T-cell (primary cell): ENCODE measurements at regions not wholly inside any gene's neighbourhood (a gene's known extent, or its start where the extent isn't known, plus 50 kb on each side); places are given as distances from the start of the nearest gene placed in this dataset.

Experiments
- ATAC-seq, 4 experiments: fragments of 200-7000 bp in 3 of 4; fragments of 150-1000 bp in 1 of 4; cut with Tn5 transposase; replicated peaks in 1 of 4; 1 replicate in 3 of 4; 2 replicates in 1 of 4; pipeline ENCODE4 v1.10.0; 2021; ENCODE audit warnings: moderate library complexity in 3 of 4, mild to moderate bottlenecking in 2 of 4, moderate number of reproducible peaks in 1 of 4
- CTCF ChIA-PET, 2 donors: fragments of 300-600 bp; sonication (Branson Sonifier 250); formaldehyde crosslinking; loops; one replicate each; lab custom pipeline; 2022; ENCODE audit warnings: antibody characterized with exemption in 2 of 2; lab: Charles Lee
- POLR2A ChIA-PET, 2 donors: fragments of 300-600 bp; sonication (Branson Sonifier 250); formaldehyde crosslinking; loops; one replicate each; lab custom pipeline; 2022; ENCODE audit warnings: antibody characterized with exemption in 2 of 2; lab: Charles Lee
- DNase-seq, 35 experiments: peaks; one replicate each; pipeline versions ENCODE4 v3.0.0 to v3.0.0-alpha.2; 2013 to 2023
- H3K27ac ChIP-seq: one replicate; pipeline ENCODE4 v1.5.1; 2013; ENCODE audit warnings: low read length
- H3K27me3 ChIP-seq, 2 experiments: replicated peaks in 1 of 2; 1 replicate in 1 of 2; 2 replicates in 1 of 2; pipeline versions ENCODE4 v1.6.1 to v1.7.0; 2013; ENCODE audit warnings: low read length in 1 of 2, mixed read lengths in 1 of 2; ENCODE audit not compliant: control insufficient read depth in 2 of 2, insufficient read depth in 2 of 2; ENCODE audit errors: extremely low read depth in 1 of 2
- H3K36me3 ChIP-seq, 2 donors: 1 replicate in 1 of 2; 2 replicates in 1 of 2; pipeline versions ENCODE4 v1.6.1 to v1.7.0; 2013; ENCODE audit warnings: low read length in 1 of 2; ENCODE audit not compliant: control insufficient read depth in 2 of 2, insufficient read depth in 1 of 2; ENCODE audit errors: extremely low read depth in 1 of 2
- H3K4me1 ChIP-seq, 2 experiments: 1 replicate in 1 of 2; 2 replicates in 1 of 2; pipeline versions ENCODE4 v1.6.1 to v1.7.0; 2013; ENCODE audit warnings: low read length in 2 of 2, mixed read lengths in 1 of 2; ENCODE audit not compliant: insufficient read depth in 2 of 2, control insufficient read depth in 1 of 2; ENCODE audit errors: extremely low read depth in 1 of 2
- H3K4me3 ChIP-seq, 2 donors: 1 replicate in 1 of 2; 2 replicates in 1 of 2; pipeline versions ENCODE4 v1.5.1 to v1.7.0; 2013; ENCODE audit warnings: mild to moderate bottlenecking in 2 of 2, low read length in 1 of 2, moderate library complexity in 1 of 2; ENCODE audit not compliant: control insufficient read depth in 1 of 2; ENCODE audit errors: extremely low read depth in 1 of 2
- H3K9me3 ChIP-seq: 2 replicates; pipeline ENCODE4 v1.7.0; 2013
- H3K27ac Mint-ChIP-seq, 2 donors: one replicate each; pipeline ENCODE4 v1.8.0; 2020 to 2021; ENCODE audit warnings: mild to moderate bottlenecking in 2 of 2, mixed read lengths in 2 of 2
- H3K27me3 Mint-ChIP-seq, 2 donors: one replicate each; pipeline ENCODE4 v1.8.0; 2021 to 2022; ENCODE audit warnings: mixed read lengths in 2 of 2
- H3K36me3 Mint-ChIP-seq: one replicate; pipeline ENCODE4 v1.8.0; 2021; ENCODE audit warnings: mixed read lengths
- H3K4me1 Mint-ChIP-seq, 3 donors: one replicate each; pipeline ENCODE4 v1.8.0; 2020 to 2022; ENCODE audit warnings: mixed read lengths in 3 of 3, mild to moderate bottlenecking in 1 of 3
- H3K4me3 Mint-ChIP-seq, 3 donors: one replicate each; pipeline ENCODE4 v1.8.0; 2020 to 2022; ENCODE audit warnings: mild to moderate bottlenecking in 3 of 3, mixed read lengths in 3 of 3, moderate library complexity in 3 of 3
- H3K9me3 Mint-ChIP-seq, 3 donors: one replicate each; pipeline ENCODE4 v1.8.0; 2020 to 2022; ENCODE audit warnings: mixed read lengths in 3 of 3
- WGBS: methylation state at CpG from one replicate; pipeline ENCODE4 v1.1.5; 2013; ENCODE audit warnings: missing lambda C conversion rate; ENCODE audit not compliant: insufficient coverage; 5-methylcytosine and 5-hydroxymethylcytosine counted together

GRCh38 chr1:209364716-209365115 lies 218.8 kb upstream of the CAMK1G start:
- no peak overlapping the region for H3K4me3 Mint-ChIP-seq
- CTCF ChIA-PET, result no interaction called here

GRCh38 chr1:209367061-209367772 lies 216.3 kb upstream of the CAMK1G start:
- no peaks in the 10 kb centered on the region for H3K27me3 ChIP-seq
- H3K36me3 ChIP-seq, result no peaks in the 10 kb centered on the region
- DNase-seq (no peak), ATAC-seq (no peak)
- H3K27ac Mint-ChIP-seq, result no peak overlapping the region
- H3K27ac ChIP-seq, result no peak overlapping the region
- POLR2A ChIA-PET, result no interaction called here
- H3K36me3 Mint-ChIP-seq, result no peaks in the 10 kb centered on the region
- no peaks in the 10 kb centered on the region for H3K9me3 ChIP-seq
- no peak overlapping the region for H3K4me3 Mint-ChIP-seq
- peaks cover 3 to 22% of the 10 kb centered on the region in 2 donors for H3K27me3 Mint-ChIP-seq
- no peak overlapping the region for H3K4me3 ChIP-seq
- H3K9me3 Mint-ChIP-seq, result no peaks in the 10 kb centered on the region
- no peaks in the 10 kb centered on the region for H3K4me1 Mint-ChIP-seq
- WGBS, result 89% methylated on average over 4 of the region's 7 CpGs
- no peaks in the 10 kb centered on the region for H3K4me1 ChIP-seq
- CTCF ChIA-PET, result no interaction called here

More at GRCh38 chr1:209364716-209365115, 218.8 kb upstream of the CAMK1G start:
- H3K27ac Mint-ChIP-seq, result no peak overlapping the region
- WGBS, result no CpG with 5 or more reads among the region's 3 CpGs
- Histone ChIP-seq H3K27me3 (peaks cover 2 to 7% of the 10 kb centered on the region in 2 experiments), H3K27ac (no peak overlapping the region), H3K36me3 (no peaks in the 10 kb centered on the region), H3K4me1 (no peaks in the 10 kb centered on the region), H3K9me3 (no peaks in the 10 kb centered on the region), H3K4me3 (no peak overlapping the region)
- ATAC-seq, result no peak
- no peaks in the 10 kb centered on the region for H3K4me1 Mint-ChIP-seq
- H3K36me3 Mint-ChIP-seq, result no peaks in the 10 kb centered on the region
- POLR2A ChIA-PET, result no interaction called here
- peaks cover 11 to 28% of the 10 kb centered on the region in 2 donors for H3K27me3 Mint-ChIP-seq
- H3K9me3 Mint-ChIP-seq, result no peaks in the 10 kb centered on the region
- DNase-seq, result no peak

- H3K27me3 Mint-ChIP-seq, result peaks cover 3 to 22% of the 10 kb centered on the region in 2 donors
Measured at GRCh38 chr1:209368864-209369598, 214.5 kb upstream of the CAMK1G start.

GRCh38 chr1:209370241-209370995 lies 213.1 kb upstream of the CAMK1G start:
- no peak overlapping the region for H3K4me3 Mint-ChIP-seq
- DNase-seq (no peak), ATAC-seq (no peak)
- no peaks in the 10 kb centered on the region for H3K36me3 Mint-ChIP-seq
- ChIA-PET POLR2A (no interaction called here), CTCF (interaction anchor here (0.8 to 1.1 kb wide), 2 partner anchors 14 to 63 kb away, joined by 3 to 4 read pairs; no protein-coding TSS in a partner anchor)
- H3K9me3 Mint-ChIP-seq, result no peaks in the 10 kb centered on the region
- H3K4me1 ChIP-seq, result no peaks in the 10 kb centered on the region
- no peaks in the 10 kb centered on the region for H3K27me3 ChIP-seq
- H3K9me3 ChIP-seq, result no peaks in the 10 kb centered on the region
- H3K27ac Mint-ChIP-seq, result no peak overlapping the region
- H3K36me3 ChIP-seq, result no peaks in the 10 kb centered on the region
- H3K4me1 Mint-ChIP-seq, result no peaks in the 10 kb centered on the region
- WGBS, result 92% methylated on average over 3 of the region's 6 CpGs
- no peak overlapping the region for H3K27ac ChIP-seq
- H3K4me3 ChIP-seq, result no peak overlapping the region
- peaks cover 0 to 14% of the 10 kb centered on the region in 2 donors for H3K27me3 Mint-ChIP-seq

More at GRCh38 chr1:209368864-209369598, 214.5 kb upstream of the CAMK1G start:
- Mint-ChIP-seq H3K27ac (no peak overlapping the region), H3K4me1 (no peaks in the 10 kb centered on the region), H3K36me3 (no peaks in the 10 kb centered on the region), H3K4me3 (no peak overlapping the region), H3K9me3 (no peaks in the 10 kb centered on the region)
- ChIA-PET POLR2A (interaction anchor here in 1 of 2 donors (0.7 kb wide), 1 partner anchor 134 kb away, joined by 6 read pairs; no protein-coding TSS in a partner anchor), CTCF (interaction anchor here (0.8 to 1.1 kb wide), 2 partner anchors 13 to 62 kb away, joined by 3 to 4 read pairs; no protein-coding TSS in a partner anchor)
- Histone ChIP-seq H3K36me3 (no peaks in the 10 kb centered on the region), H3K4me1 (no peaks in the 10 kb centered on the region), H3K27ac (no peak overlapping the region), H3K4me3 (no peak overlapping the region), H3K9me3 (no peaks in the 10 kb centered on the region), H3K27me3 (no peaks in the 10 kb centered on the region)
- ATAC-seq, result no peak
- DNase-seq, result no peak
- 62% methylated on average over 4 of the region's 8 CpGs for WGBS

GRCh38 chr1:209375097-209375496 lies 208.4 kb upstream of the CAMK1G start:
- Histone ChIP-seq H3K4me1 (no peaks in the 10 kb centered on the region), H3K4me3 (no peak overlapping the region), H3K36me3 (no peaks in the 10 kb centered on the region), H3K27me3 (no peaks in the 10 kb centered on the region), H3K27ac (no peak overlapping the region), H3K9me3 (no peaks in the 10 kb centered on the region)
- Mint-ChIP-seq H3K9me3 (no peaks in the 10 kb centered on the region), H3K27me3 (peaks cover 0 to 6% of the 10 kb centered on the region in 2 donors), H3K4me1 (no peaks in the 10 kb centered on the region), H3K27ac (no peak overlapping the region), H3K4me3 (no peak overlapping the region), H3K36me3 (no peaks in the 10 kb centered on the region)
- WGBS, result 82% methylated on average over 2 of the region's 5 CpGs
- ChIA-PET CTCF (no interaction called here), POLR2A (no interaction called here)
- no peak for ATAC-seq
- no peak for DNase-seq

GRCh38 chr1:209375671-209376365 lies 207.7 kb upstream of the CAMK1G start:
- ATAC-seq, result no peak
- CTCF ChIA-PET, result no interaction called here
- H3K27ac Mint-ChIP-seq, result no peak overlapping the region
- peaks cover 0 to 6% of the 10 kb centered on the region in 2 donors for H3K27me3 Mint-ChIP-seq
- no peak overlapping the region for H3K4me3 Mint-ChIP-seq
- POLR2A ChIA-PET, result no interaction called here
- WGBS, result 83% methylated on average over 1 of the region's 2 CpGs
- H3K36me3 Mint-ChIP-seq, result no peaks in the 10 kb centered on the region
- no peaks in the 10 kb centered on the region for H3K4me1 Mint-ChIP-seq
- H3K9me3 Mint-ChIP-seq, result no peaks in the 10 kb centered on the region
- H3K27me3 ChIP-seq, result no peaks in the 10 kb centered on the region
- no peaks in the 10 kb centered on the region for H3K9me3 ChIP-seq
- H3K36me3 ChIP-seq, result no peaks in the 10 kb centered on the region
- DNase-seq, result no peak
- H3K4me1 ChIP-seq, result no peaks in the 10 kb centered on the region
- H3K27ac ChIP-seq, result no peak overlapping the region
- no peak overlapping the region for H3K4me3 ChIP-seq
